22Rv1 (cell line): ENCODE measurements at regions not wholly inside any gene's neighbourhood (a gene's known extent, or its start where the extent isn't known, plus 50 kb on each side); places are given as distances from the start of the nearest gene placed in this dataset.
"Not testable (repeated sequence)": the region's sequence is repeated elsewhere in the genome, so short reads cannot be mapped to it uniquely, and the experiment has no call there.

Experiments
- ZFX ChIP-seq: fragments of 450-650 bp; IDR thresholded peaks from 2 replicates; pipeline ENCODE4 v1.6.1; 2017; ENCODE audit warnings: antibody characterized with exemption, borderline replicate concordance
- TF ChIP-seq, protein P1 (sequence below): fragments of 450-650 bp; IDR thresholded peaks from 2 replicates; pipeline ENCODE4 v1.5.1; 2017; ENCODE audit warnings: mild to moderate bottlenecking

DNA sequence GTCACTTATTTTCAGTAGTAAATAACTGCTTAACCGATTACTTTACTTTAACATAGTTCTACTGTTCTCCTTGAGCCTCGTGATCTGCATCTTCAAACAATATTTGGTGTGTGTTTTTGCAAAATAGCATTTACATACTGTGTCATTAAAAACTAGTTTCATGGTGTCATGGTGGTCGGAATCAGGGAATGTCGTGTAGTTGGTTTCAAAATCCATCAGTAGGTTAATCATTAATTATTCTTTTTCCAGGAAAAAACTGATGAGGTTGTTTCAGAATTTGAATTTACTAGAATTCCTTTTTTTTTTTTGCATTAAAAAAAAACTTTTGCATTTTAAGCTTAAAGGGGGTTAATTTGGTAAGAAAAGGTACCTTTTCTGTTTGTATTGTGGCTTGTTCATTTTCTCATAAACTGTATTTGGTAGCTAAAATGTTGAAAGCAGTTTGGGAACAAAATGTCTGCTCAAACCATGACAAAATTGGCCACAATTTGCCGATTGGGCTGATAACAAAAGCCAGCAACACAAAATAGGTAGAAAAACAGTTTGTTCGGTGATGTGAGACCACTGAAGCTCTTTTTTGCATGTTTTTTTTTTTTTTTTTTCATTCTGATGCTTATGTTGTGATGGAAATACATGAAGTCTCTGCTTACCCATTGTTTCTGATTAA lies 234.9 kb upstream of the PLGLB2 start:
- TF ChIP-seq, protein P1, sequence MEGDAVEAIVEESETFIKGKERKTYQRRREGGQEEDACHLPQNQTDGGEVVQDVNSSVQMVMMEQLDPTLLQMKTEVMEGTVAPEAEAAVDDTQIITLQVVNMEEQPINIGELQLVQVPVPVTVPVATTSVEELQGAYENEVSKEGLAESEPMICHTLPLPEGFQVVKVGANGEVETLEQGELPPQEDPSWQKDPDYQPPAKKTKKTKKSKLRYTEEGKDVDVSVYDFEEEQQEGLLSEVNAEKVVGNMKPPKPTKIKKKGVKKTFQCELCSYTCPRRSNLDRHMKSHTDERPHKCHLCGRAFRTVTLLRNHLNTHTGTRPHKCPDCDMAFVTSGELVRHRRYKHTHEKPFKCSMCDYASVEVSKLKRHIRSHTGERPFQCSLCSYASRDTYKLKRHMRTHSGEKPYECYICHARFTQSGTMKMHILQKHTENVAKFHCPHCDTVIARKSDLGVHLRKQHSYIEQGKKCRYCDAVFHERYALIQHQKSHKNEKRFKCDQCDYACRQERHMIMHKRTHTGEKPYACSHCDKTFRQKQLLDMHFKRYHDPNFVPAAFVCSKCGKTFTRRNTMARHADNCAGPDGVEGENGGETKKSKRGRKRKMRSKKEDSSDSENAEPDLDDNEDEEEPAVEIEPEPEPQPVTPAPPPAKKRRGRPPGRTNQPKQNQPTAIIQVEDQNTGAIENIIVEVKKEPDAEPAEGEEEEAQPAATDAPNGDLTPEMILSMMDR: not testable (repeated sequence)
- not testable (repeated sequence) for TF ChIP-seq ZFX
